SK-N-SH treated with all-trans-retinoic acid at 6 μM for 48 hours (cell line): ENCODE measurements at regions not wholly inside any gene's neighbourhood (a gene's known extent, or its start where the extent isn't known, plus 50 kb on each side); places are given as distances from the start of the nearest gene placed in this dataset.

ENCODE experiments used
- ARNTL ChIP-seq: fragments of 450-650 bp; formaldehyde crosslinking; IDR thresholded peaks from 2 replicates; pipeline ENCODE4 v1.5.0; 2020; ENCODE audit warnings: low read depth, mild to moderate bottlenecking, moderate library complexity, borderline replicate concordance
- CSDC2 ChIP-seq: fragments of 250-450 bp; sonication (Bioruptor Pico); IDR thresholded peaks from 2 replicates; pipeline ENCODE4 v1.5.0; 2020; ENCODE audit warnings: mild to moderate bottlenecking, moderate library complexity
- ISL1 ChIP-seq: fragments of 250-450 bp; sonication (Bioruptor Pico); IDR thresholded peaks from 2 replicates; pipeline ENCODE4 v2.1.2; 2022; ENCODE audit warnings: mild to moderate bottlenecking, moderate library complexity
- OSR1 ChIP-seq: fragments of 250-450 bp; sonication (Bioruptor Pico); IDR thresholded peaks from 2 replicates; pipeline ENCODE4 v1.8.0; 2022; ENCODE audit warnings: moderate library complexity, mild to moderate bottlenecking, inconsistent platforms
- RARB ChIP-seq: fragments of 250-450 bp; sonication (Bioruptor Pico); IDR thresholded peaks from 2 replicates; pipeline ENCODE4 v1.8.0; 2021; ENCODE audit warnings: mild to moderate bottlenecking, moderate library complexity
- ZC3H10 ChIP-seq: fragments of 250-450 bp; sonication (Bioruptor Pico); IDR thresholded peaks from 2 replicates; pipeline ENCODE4 v1.5.1; 2021; ENCODE audit warnings: mild to moderate bottlenecking, moderate library complexity
- TF ChIP-seq, protein P1 (sequence below): fragments of 250-450 bp; sonication (Bioruptor Pico); IDR thresholded peaks from 2 replicates; pipeline ENCODE4 v1.8.0; 2020; ENCODE audit warnings: mild to moderate bottlenecking, moderate library complexity, borderline replicate concordance
- TF ChIP-seq, protein P2 (sequence below): fragments of 250-450 bp; sonication (Bioruptor Pico); IDR thresholded peaks from 2 replicates; pipeline ENCODE4 v1.5.1; 2020; ENCODE audit warnings: low read depth, mild to moderate bottlenecking, moderate library complexity
- TF ChIP-seq, protein P3 (sequence below): fragments of 250-450 bp; sonication (Bioruptor Pico); IDR thresholded peaks from 2 replicates; pipeline ENCODE4 v1.8.0; 2021; ENCODE audit warnings: low read depth, mild to moderate bottlenecking, moderate library complexity, borderline replicate concordance
- TF ChIP-seq, protein P4 (sequence below): fragments of 250-450 bp; sonication (Bioruptor Pico); IDR thresholded peaks from 2 replicates; pipeline ENCODE4 v1.5.1; 2021; ENCODE audit warnings: mild to moderate bottlenecking, moderate library complexity

DNA sequence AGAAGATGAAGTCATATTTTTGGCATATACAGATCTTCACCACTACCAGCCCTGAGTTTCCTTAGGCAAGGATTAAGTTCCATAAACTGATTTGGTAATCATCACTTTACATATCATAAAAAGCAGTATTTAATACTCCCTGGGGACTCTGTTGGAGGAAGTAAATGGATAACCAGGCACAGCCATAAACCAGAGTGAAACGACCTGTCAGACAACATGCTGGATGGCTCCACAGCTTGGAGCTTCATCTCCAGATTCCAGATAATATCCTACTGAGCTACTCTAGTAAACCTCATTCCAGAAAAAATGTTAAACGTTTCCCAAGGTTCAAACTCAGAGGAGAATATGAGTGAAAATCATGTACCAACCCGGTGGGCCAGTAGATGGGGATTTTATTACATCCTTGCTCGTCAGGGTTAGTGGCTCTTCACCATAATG lies 109.2 kb downstream of the BASP1 start:
- TF ChIP-seq RARB, result no peak
- no peak for TF ChIP-seq ISL1 (CRISPR knock-in tag)
- TF ChIP-seq, protein P1, sequence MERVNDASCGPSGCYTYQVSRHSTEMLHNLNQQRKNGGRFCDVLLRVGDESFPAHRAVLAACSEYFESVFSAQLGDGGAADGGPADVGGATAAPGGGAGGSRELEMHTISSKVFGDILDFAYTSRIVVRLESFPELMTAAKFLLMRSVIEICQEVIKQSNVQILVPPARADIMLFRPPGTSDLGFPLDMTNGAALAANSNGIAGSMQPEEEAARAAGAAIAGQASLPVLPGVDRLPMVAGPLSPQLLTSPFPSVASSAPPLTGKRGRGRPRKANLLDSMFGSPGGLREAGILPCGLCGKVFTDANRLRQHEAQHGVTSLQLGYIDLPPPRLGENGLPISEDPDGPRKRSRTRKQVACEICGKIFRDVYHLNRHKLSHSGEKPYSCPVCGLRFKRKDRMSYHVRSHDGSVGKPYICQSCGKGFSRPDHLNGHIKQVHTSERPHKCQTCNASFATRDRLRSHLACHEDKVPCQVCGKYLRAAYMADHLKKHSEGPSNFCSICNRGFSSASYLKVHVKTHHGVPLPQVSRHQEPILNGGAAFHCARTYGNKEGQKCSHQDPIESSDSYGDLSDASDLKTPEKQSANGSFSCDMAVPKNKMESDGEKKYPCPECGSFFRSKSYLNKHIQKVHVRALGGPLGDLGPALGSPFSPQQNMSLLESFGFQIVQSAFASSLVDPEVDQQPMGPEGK (CRISPR knock-in tag), result no peak
- TF ChIP-seq ARNTL (CRISPR knock-in tag), result no peak
- TF ChIP-seq, protein P2, sequence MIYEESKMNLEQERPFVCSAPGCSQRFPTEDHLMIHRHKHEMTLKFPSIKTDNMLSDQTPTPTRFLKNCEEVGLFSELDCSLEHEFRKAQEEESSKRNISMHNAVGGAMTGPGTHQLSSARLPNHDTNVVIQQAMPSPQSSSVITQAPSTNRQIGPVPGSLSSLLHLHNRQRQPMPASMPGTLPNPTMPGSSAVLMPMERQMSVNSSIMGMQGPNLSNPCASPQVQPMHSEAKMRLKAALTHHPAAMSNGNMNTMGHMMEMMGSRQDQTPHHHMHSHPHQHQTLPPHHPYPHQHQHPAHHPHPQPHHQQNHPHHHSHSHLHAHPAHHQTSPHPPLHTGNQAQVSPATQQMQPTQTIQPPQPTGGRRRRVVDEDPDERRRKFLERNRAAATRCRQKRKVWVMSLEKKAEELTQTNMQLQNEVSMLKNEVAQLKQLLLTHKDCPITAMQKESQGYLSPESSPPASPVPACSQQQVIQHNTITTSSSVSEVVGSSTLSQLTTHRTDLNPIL (CRISPR knock-in tag), result no peak
- TF ChIP-seq, protein P3, sequence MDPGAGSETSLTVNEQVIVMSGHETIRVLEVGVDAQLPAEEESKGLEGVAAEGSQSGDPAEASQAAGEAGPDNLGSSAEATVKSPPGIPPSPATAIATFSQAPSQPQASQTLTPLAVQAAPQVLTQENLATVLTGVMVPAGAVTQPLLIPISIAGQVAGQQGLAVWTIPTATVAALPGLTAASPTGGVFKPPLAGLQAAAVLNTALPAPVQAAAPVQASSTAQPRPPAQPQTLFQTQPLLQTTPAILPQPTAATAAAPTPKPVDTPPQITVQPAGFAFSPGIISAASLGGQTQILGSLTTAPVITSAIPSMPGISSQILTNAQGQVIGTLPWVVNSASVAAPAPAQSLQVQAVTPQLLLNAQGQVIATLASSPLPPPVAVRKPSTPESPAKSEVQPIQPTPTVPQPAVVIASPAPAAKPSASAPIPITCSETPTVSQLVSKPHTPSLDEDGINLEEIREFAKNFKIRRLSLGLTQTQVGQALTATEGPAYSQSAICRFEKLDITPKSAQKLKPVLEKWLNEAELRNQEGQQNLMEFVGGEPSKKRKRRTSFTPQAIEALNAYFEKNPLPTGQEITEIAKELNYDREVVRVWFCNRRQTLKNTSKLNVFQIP (CRISPR knock-in tag), result no peak
- no peak for TF ChIP-seq OSR1 (CRISPR knock-in tag)
- TF ChIP-seq, protein P4, sequence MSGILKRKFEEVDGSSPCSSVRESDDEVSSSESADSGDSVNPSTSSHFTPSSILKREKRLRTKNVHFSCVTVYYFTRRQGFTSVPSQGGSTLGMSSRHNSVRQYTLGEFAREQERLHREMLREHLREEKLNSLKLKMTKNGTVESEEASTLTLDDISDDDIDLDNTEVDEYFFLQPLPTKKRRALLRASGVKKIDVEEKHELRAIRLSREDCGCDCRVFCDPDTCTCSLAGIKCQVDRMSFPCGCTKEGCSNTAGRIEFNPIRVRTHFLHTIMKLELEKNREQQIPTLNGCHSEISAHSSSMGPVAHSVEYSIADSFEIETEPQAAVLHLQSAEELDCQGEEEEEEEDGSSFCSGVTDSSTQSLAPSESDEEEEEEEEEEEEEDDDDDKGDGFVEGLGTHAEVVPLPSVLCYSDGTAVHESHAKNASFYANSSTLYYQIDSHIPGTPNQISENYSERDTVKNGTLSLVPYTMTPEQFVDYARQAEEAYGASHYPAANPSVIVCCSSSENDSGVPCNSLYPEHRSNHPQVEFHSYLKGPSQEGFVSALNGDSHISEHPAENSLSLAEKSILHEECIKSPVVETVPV (CRISPR knock-in tag), result no peak
- no peak for TF ChIP-seq ZC3H10
- no peak for TF ChIP-seq CSDC2
